ENCODE measurements at regions not wholly inside any gene's neighbourhood (a gene's known extent, or its start where the extent isn't known, plus 50 kb on each side); places are given as distances from the start of the nearest gene placed in this dataset.

- DNase-seq = no peak
- H3K4me3 Mint-ChIP-seq = no peak overlapping the region
- H3K27ac Mint-ChIP-seq = no peak overlapping the region
- peaks cover 4 to 46% (median 9%) of the 10 kb centered on the region in 5 donors for H3K27me3 Mint-ChIP-seq
- POLR2A ChIA-PET = no interaction called here
- peaks cover 0 to 3% (median 0%) of the 10 kb centered on the region in 9 donors for H3K9me3 Mint-ChIP-seq
- no peaks in the 10 kb centered on the region for H3K36me3 Mint-ChIP-seq
- no peak for ATAC-seq
- no peaks in the 10 kb centered on the region for H3K4me1 Mint-ChIP-seq
These were observed 247.6 kb upstream of the MKI67 start for GRCh38 chr10:128373831-128374230.

GRCh38 chr10:128375171-128375570 lies 248.9 kb upstream of the MKI67 start:
- DNase-seq = no peak

DNA sequence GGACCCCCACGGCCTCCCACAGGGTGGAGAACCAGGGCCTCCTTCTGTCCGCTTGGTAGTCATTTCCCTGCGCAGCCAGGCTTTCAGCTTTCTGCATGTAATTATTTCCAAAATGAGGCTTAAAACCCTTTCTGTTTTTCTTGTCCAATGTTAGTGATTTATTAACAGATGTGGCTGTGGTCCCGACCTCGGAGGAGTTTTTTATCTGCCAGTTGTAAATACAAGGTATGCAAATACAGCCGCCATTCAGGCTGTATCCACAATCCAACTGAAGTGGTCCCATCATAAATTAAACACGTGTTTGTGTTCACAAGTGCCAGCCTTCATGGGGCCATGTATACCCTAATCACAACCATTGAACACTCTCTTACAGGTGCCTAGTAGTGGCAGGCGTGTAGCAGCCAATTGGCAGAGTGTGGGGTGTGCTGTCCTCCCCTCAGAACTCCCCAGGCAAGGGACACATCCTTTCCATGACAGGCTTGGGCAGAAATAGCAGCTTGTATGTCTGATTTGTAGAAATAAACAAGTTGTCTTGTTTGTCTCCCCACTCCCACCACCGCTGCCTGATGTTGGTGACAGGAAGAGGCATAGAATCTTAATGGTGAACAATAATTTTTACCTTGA lies 251.3 kb upstream of the MKI67 start:
- no peak overlapping the region for H3K4me3 Mint-ChIP-seq
- peaks cover 2 to 57% (median 17%) of the 10 kb centered on the region in 5 donors for H3K27me3 Mint-ChIP-seq
- POLR2A ChIA-PET = no interaction called here
- no peak for ATAC-seq
- no peaks in the 10 kb centered on the region for H3K4me1 Mint-ChIP-seq
- no peaks in the 10 kb centered on the region for H3K36me3 Mint-ChIP-seq
- DNase-seq = no peak
- no peak overlapping the region for H3K27ac Mint-ChIP-seq
- H3K9me3 Mint-ChIP-seq = peaks cover 0 to 4% (median 0%) of the 10 kb centered on the region in 9 donors

More at GRCh38 chr10:128375171-128375570, 248.9 kb upstream of the MKI67 start:
- ATAC-seq = no peak
- H3K27me3 Mint-ChIP-seq = peaks cover 4 to 57% (median 11%) of the 10 kb centered on the region in 5 donors
- no peaks in the 10 kb centered on the region for H3K9me3 Mint-ChIP-seq
- H3K27ac Mint-ChIP-seq = no peak overlapping the region
- no peak overlapping the region for H3K4me3 Mint-ChIP-seq
- POLR2A ChIA-PET = no interaction called here
- no peaks in the 10 kb centered on the region for H3K4me1 Mint-ChIP-seq
- no peaks in the 10 kb centered on the region for H3K36me3 Mint-ChIP-seq

DNA sequence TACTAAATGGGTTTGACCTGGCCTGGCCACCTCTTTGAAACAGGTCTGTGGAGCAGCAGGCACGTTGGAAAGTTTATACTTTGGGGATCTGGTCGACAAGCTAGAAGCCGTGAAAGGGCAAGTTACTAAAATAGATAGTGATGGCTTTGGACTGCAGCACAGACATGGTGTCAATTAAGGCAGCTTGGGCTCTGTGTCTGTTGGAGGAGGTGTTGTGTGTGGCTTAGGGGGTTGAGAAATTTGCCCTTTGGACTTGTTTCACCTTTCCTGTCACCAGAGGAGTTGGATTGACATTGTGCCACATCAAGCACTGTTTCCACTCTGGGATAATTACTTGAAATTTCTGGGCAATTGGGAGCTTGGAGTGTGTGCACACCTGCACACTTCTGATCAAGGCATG lies 251.8 kb upstream of the MKI67 start:
- H3K36me3 Mint-ChIP-seq = no peaks in the 10 kb centered on the region
- POLR2A ChIA-PET = no interaction called here
- DNase-seq (no peak), ATAC-seq (no peak)
- H3K4me3 Mint-ChIP-seq = no peak overlapping the region
- no peaks in the 10 kb centered on the region for H3K4me1 Mint-ChIP-seq
- H3K9me3 Mint-ChIP-seq = peaks cover 0 to 4% (median 0%) of the 10 kb centered on the region in 9 donors
- peaks cover 2 to 57% (median 17%) of the 10 kb centered on the region in 5 donors for H3K27me3 Mint-ChIP-seq
- no peak overlapping the region for H3K27ac Mint-ChIP-seq

DNA sequence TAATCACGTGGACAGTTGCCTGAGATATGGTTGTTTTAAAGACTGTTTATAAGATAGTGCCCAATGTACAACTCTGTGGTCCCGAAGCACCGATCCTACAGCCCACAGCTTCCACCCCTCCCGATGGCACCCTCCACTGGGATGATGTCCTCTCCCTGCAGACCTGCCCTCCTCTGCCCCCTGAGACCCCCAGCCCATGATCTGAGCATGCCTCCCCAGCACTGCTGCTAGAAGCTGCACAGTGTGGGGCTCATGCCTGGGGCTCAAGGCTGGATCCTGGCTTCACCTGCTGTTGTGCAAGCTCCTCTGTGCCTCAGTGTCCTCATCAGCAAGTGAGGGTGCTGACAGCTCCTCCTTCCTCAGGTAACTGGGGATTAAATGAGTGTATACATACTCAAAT lies 254.7 kb upstream of the MKI67 start:
- POLR2A ChIA-PET = no interaction called here
- H3K4me3 Mint-ChIP-seq = no peak overlapping the region
- peaks cover 0 to 6% (median 0%) of the 10 kb centered on the region in 9 donors for H3K9me3 Mint-ChIP-seq
- ATAC-seq (no peak), DNase-seq (no peak)
- H3K36me3 Mint-ChIP-seq = no peaks in the 10 kb centered on the region
- H3K27ac Mint-ChIP-seq = no peak overlapping the region
- H3K27me3 Mint-ChIP-seq = peaks cover 0 to 44% (median 12%) of the 10 kb centered on the region in 5 donors
- no peaks in the 10 kb centered on the region for H3K4me1 Mint-ChIP-seq

DNA sequence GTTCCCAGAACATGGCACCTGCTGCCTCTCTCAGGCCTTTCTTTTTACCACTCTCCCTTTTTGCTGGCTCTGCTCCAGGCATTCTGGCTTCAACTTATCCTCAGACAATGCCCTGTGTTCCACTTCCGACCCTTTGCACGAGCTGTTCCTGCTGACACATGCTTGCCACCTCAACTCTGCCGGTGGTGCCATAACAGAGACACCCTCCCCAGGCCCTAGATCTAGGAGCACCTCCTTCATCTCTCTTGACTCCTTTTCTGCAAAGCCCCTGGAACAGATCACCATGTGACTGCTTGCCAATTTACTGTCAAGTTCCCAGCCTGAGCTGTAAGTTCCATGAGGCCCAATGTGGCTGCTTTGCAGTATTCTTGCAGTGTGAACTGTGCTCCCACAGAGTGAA lies 256.0 kb upstream of the MKI67 start:
- Mint-ChIP-seq H3K27ac (no peak overlapping the region), H3K4me3 (no peak overlapping the region), H3K36me3 (no peaks in the 10 kb centered on the region), H3K27me3 (peaks cover 0 to 48% (median 17%) of the 10 kb centered on the region in 5 donors), H3K4me1 (no peaks in the 10 kb centered on the region), H3K9me3 (peaks cover 0 to 9% (median 0%) of the 10 kb centered on the region in 9 donors)
- DNase-seq (no peak), ATAC-seq (no peak)
- POLR2A ChIA-PET = no interaction called here

GRCh38 chr10:128384831-128385230 lies 258.6 kb upstream of the MKI67 start:
- no peaks in the 10 kb centered on the region for H3K4me1 Mint-ChIP-seq
- no peak overlapping the region for H3K4me3 Mint-ChIP-seq
- H3K36me3 Mint-ChIP-seq = no peaks in the 10 kb centered on the region
- peaks cover 0 to 11% (median 0%) of the 10 kb centered on the region in 9 donors for H3K9me3 Mint-ChIP-seq
- DNase-seq = no peak
- H3K27ac Mint-ChIP-seq = no peak overlapping the region
- peaks cover 0 to 34% (median 20%) of the 10 kb centered on the region in 5 donors for H3K27me3 Mint-ChIP-seq
- ATAC-seq = no peak
- POLR2A ChIA-PET = no interaction called here

DNA sequence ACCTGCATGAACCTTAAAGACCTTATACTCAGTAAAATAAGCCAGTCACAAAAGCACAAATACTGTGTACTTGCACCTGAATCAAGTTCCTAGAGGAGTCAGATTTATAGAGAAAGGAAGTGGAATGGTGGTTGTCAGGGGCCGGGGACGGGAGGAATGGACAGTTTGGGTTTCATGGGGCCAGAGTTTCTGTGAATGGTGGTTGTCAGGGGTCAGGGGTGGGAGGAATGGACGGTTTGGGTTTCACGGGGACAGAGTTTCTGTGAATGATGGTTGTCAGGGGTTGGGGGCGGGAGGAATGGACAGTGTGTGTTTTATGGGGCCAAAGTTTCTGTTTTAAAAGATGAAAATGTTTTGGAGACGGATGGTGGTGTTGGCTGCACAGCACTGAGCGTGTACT lies 260.0 kb upstream of the MKI67 start:
- ATAC-seq (no peak), DNase-seq (no peak)
- POLR2A ChIA-PET = no interaction called here
- Mint-ChIP-seq H3K9me3 (peaks cover 0 to 11% (median 0%) of the 10 kb centered on the region in 9 donors), H3K27me3 (peaks cover 5 to 33% (median 19%) of the 10 kb centered on the region in 5 donors), H3K27ac (no peak overlapping the region), H3K4me3 (no peak overlapping the region), H3K36me3 (no peaks in the 10 kb centered on the region), H3K4me1 (no peaks in the 10 kb centered on the region)

- no peak overlapping the region for H3K4me3 Mint-ChIP-seq
- no peaks in the 10 kb centered on the region for H3K4me1 Mint-ChIP-seq
- peaks cover 0 to 9% (median 0%) of the 10 kb centered on the region in 9 donors for H3K9me3 Mint-ChIP-seq
- DNase-seq = no peak
- H3K27me3 Mint-ChIP-seq = peaks cover 5 to 33% (median 19%) of the 10 kb centered on the region in 5 donors
- H3K36me3 Mint-ChIP-seq = no peaks in the 10 kb centered on the region
- ATAC-seq = no peak
- POLR2A ChIA-PET = no interaction called here
- H3K27ac Mint-ChIP-seq = no peak overlapping the region
These were observed 260.8 kb upstream of the MKI67 start for GRCh38 chr10:128386816-128387604.

DNA sequence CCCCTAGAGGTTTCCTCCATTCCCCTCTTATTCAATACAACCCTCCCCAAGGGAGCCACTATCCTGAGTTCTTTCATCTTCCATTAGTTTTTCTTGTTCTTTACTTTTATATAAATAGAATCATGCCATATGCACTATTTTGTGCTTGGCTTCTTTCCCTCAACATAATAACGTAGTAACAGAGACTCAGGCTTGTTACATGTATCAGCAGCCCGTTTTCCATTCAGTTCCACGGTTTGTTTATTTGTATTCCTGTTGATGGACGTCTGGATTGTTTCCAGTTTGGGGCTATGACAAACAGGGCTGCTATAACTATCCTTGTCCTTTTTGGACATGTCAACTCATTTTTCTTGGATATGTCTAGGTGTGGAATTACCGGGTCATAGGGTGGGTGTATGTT lies 264.4 kb upstream of the MKI67 start:
- H3K27me3 Mint-ChIP-seq = peaks cover 5 to 20% (median 16%) of the 10 kb centered on the region in 5 donors
- ATAC-seq (no peak), DNase-seq (no peak)
- no peaks in the 10 kb centered on the region for H3K4me1 Mint-ChIP-seq
- POLR2A ChIA-PET = no interaction called here
- H3K9me3 Mint-ChIP-seq = peaks cover 0 to 9% (median 0%) of the 10 kb centered on the region in 9 donors
- no peak overlapping the region for H3K27ac Mint-ChIP-seq
- H3K36me3 Mint-ChIP-seq = no peaks in the 10 kb centered on the region
- no peak overlapping the region for H3K4me3 Mint-ChIP-seq

DNA sequence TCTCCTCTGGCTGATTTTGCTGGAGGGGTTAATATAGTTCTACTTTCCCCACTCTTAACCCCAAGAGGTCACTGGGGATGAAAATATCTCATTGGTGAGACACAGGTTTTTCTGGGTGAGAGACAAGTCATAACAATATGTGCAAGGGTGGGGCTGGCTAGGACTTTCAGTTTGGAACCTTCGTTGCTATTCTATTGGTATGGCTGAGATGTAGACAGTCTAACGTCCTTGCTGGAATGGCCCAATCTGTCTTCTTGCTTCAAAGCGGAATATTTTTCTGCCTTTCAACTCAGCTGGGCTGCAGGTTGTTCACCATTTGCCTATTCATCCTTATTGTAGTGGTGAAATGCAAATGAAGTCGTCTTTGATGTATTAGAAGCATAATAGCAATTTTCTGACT lies 267.3 kb upstream of the MKI67 start:
- DNase-seq (no peak), ATAC-seq (no peak)
- Mint-ChIP-seq H3K9me3 (peaks cover 0 to 5% (median 0%) of the 10 kb centered on the region in 9 donors), H3K4me1 (no peaks in the 10 kb centered on the region), H3K27ac (no peak overlapping the region), H3K36me3 (no peaks in the 10 kb centered on the region), H3K4me3 (no peak overlapping the region), H3K27me3 (peaks cover 5 to 17% (median 10%) of the 10 kb centered on the region in 5 donors)
- POLR2A ChIA-PET = no interaction called here

- Mint-ChIP-seq H3K9me3 (peaks cover 5 to 18% (median 9%) of the 10 kb centered on the region in 9 donors), H3K4me1 (no peaks in the 10 kb centered on the region), H3K4me3 (no peak overlapping the region), H3K27me3 (peaks cover 0 to 16% (median 6%) of the 10 kb centered on the region in 5 donors), H3K36me3 (peaks cover 0 to 8% (median 0%) of the 10 kb centered on the region in 3 donors), H3K27ac (no peak overlapping the region)
- ATAC-seq (no peak), DNase-seq (no peak)
- POLR2A ChIA-PET = no interaction called here
These were observed 271.9 kb upstream of the MKI67 start for GRCh38 chr10:128398118-128398517.

GRCh38 chr10:128398999-128399398 lies 272.8 kb upstream of the MKI67 start:
- H3K27ac Mint-ChIP-seq = no peak overlapping the region
- H3K4me1 Mint-ChIP-seq = no peaks in the 10 kb centered on the region
- POLR2A ChIA-PET = no interaction called here
- H3K9me3 Mint-ChIP-seq = peaks cover 5 to 18% (median 9%) of the 10 kb centered on the region in 9 donors
- H3K36me3 Mint-ChIP-seq = peaks cover 0 to 8% (median 0%) of the 10 kb centered on the region in 3 donors
- peaks cover 0 to 16% (median 5%) of the 10 kb centered on the region in 5 donors for H3K27me3 Mint-ChIP-seq
- DNase-seq (no peak), ATAC-seq (no peak)
- H3K4me3 Mint-ChIP-seq = no peak overlapping the region
